Mucosa of descending colon (tissue), 3 donors: ENCODE measurements at regions not wholly inside any gene's neighbourhood (a gene's known extent, or its start where the extent isn't known, plus 50 kb on each side); places are given as distances from the start of the nearest gene placed in this dataset.

Experiments
- ATAC-seq: fragments of 200-7000 bp; cut with Tn5 transposase; one replicate; pipeline ENCODE4 v1.9.1; 2020; ENCODE audit warnings: mild to moderate bottlenecking, moderate library complexity
- DNase-seq, 3 donors: peaks; one replicate each; pipeline ENCODE4 v3.0.0-alpha.2; 2020
- H3K36me3 ChIP-seq: fragments of 200-600 bp; one replicate; pipeline ENCODE4 v1.8.0; 2021; ENCODE audit warnings: low read depth, mild to moderate bottlenecking
- H3K4me1 ChIP-seq: fragments of 200-600 bp; one replicate; pipeline ENCODE4 v1.8.0; 2021; ENCODE audit warnings: low read depth, mild to moderate bottlenecking
- H3K4me3 ChIP-seq: fragments of 200-600 bp; one replicate; pipeline ENCODE4 v1.8.0; 2021; ENCODE audit warnings: mild to moderate bottlenecking
- H3K9me3 ChIP-seq: fragments of 200-600 bp; one replicate; pipeline ENCODE4 v1.8.0; 2021; ENCODE audit warnings: mild to moderate bottlenecking
- CTCF ChIP-seq: fragments of 200-600 bp; IDR thresholded peaks from one replicate; pipeline ENCODE4 v1.8.0; 2022; ENCODE audit warnings: antibody characterized with exemption, mild to moderate bottlenecking
- intact Hi-C, 2 donors: fragments of 100-400 bp; cut with DNase I in 1 of 2; cut with micrococcal nuclease in 1 of 2; formaldehyde crosslinking; loops; one replicate each; pipeline versions ENCODE4 v1.11.0 to v1.11.1; 2022; cut with DNase I, micrococcal nuclease
- donor health status: DM: no; HTN: no; CAD: no; lungs with moderate emphysema.
- donor health status: DM: no; HTN: no; CAD: no.
- donor health status: DM: no; HTN: yes; CAD: no.

GRCh38 chr6:40764726-40765125 lies 177.6 kb upstream of the LRFN2 start:
- Histone ChIP-seq H3K4me3 (no peak overlapping the region), H3K4me1 (no peaks in the 10 kb centered on the region), H3K9me3 (no peaks in the 10 kb centered on the region), H3K36me3 (no peaks in the 10 kb centered on the region)
- intact Hi-C loops = no loop called here
- DNase-seq (no peak), ATAC-seq (no peak)
- TF ChIP-seq CTCF = no peak

GRCh38 chr6:40762981-40763380 lies 175.8 kb upstream of the LRFN2 start:
- no peaks in the 10 kb centered on the region for H3K4me1 ChIP-seq

GRCh38 chr6:40760887-40761286 lies 173.7 kb upstream of the LRFN2 start:
- H3K4me1 ChIP-seq = no peaks in the 10 kb centered on the region
- ATAC-seq (no peak), DNase-seq (no peak)
- no peaks in the 10 kb centered on the region for H3K9me3 ChIP-seq
- H3K4me3 ChIP-seq = no peak overlapping the region
- no peak for TF ChIP-seq CTCF
- no peaks in the 10 kb centered on the region for H3K36me3 ChIP-seq
- intact Hi-C loops = no loop called here

More at GRCh38 chr6:40762981-40763380, 175.8 kb upstream of the LRFN2 start:
- Histone ChIP-seq H3K4me3 (no peak overlapping the region), H3K36me3 (no peaks in the 10 kb centered on the region), H3K9me3 (no peaks in the 10 kb centered on the region)
- DNase-seq = peak in 2 of 3 donors; percentile 67 to 77
- intact Hi-C loops = no loop called here
- peak; percentile 18 for TF ChIP-seq CTCF
- ATAC-seq = peak; percentile 98

GRCh38 chr6:40759838-40760237 lies 172.7 kb upstream of the LRFN2 start:
- intact Hi-C loops = no loop called here
- ATAC-seq (no peak), DNase-seq (no peak)
- Histone ChIP-seq H3K9me3 (no peaks in the 10 kb centered on the region), H3K4me3 (no peak overlapping the region), H3K4me1 (no peaks in the 10 kb centered on the region), H3K36me3 (no peaks in the 10 kb centered on the region)
- no peak for TF ChIP-seq CTCF

- Histone ChIP-seq H3K4me1 (no peaks in the 10 kb centered on the region), H3K36me3 (no peaks in the 10 kb centered on the region), H3K4me3 (no peak overlapping the region), H3K9me3 (no peaks in the 10 kb centered on the region)
- intact Hi-C loops = no loop called here
- ATAC-seq = no peak
- no peak for DNase-seq
- TF ChIP-seq CTCF = no peak
Observed at GRCh38 chr6:40759264-40759663, 172.1 kb upstream of the LRFN2 start.
